K562 (cell line): ENCODE measurements at regions not wholly inside any gene's neighbourhood (a gene's known extent, or its start where the extent isn't known, plus 50 kb on each side); places are given as distances from the start of the nearest gene placed in this dataset.

Experiments
- ATAC-seq: fragments of 200-7000 bp; cut with Tn5 transposase; 3 replicates; pipeline ENCODE4 v1.9.1; 2020; ENCODE audit warnings: moderate library complexity
- BruUV-seq: library from RNA; stranded (reverse); fragments of 400-500 nt; replicated peaks from 2 replicates; lab custom pipeline; 2021; lab: Mats Ljungman, UMichigan
- CTCF ChIA-PET: fragments of 300-600 bp; formaldehyde crosslinking; extraction: SDS; loops from one replicate; lab custom pipeline; 2021; ENCODE audit warnings: low intra/inter-chr PET ratio; lab: Yijun Ruan, JAX
- POLR2A ChIA-PET: fragments of 300-600, 350-650 bp; sonication (Branson Sonifier 250); formaldehyde crosslinking; extraction: SDS; loops from one replicate; lab custom pipeline; 2021; ENCODE audit warnings: antibody characterized with exemption, inconsistent platforms; lab: Yijun Ruan, JAX
- DNase-seq, 4 experiments: peaks; one replicate each; pipeline versions ENCODE4 v3.0.0 to v3.0.0-alpha.2; 2011 to 2018; ENCODE audit warnings: low spot score in 3 of 4, mixed read lengths in 3 of 4; ENCODE audit errors: extremely low read depth in 1 of 4
- FAIRE-seq: peaks from 2 replicates; lab custom pipeline; 2011; peaks lifted over from hg19 to GRCh38; lab: Jason Lieb, UNC
- H2AFZ ChIP-seq: 2 replicates; pipeline ENCODE4 v1.6.0; 2011; ENCODE audit warnings: low read depth, low read length, control low read depth, inconsistent platforms
- H3K27ac ChIP-seq: fragments of 200-600 bp; 3 replicates; pipeline ENCODE4 v1.8.0; 2011; ENCODE audit warnings: low read depth, mild to moderate bottlenecking, control low read depth, inconsistent platforms, low read length, moderate library complexity, mixed read lengths; ENCODE audit errors: extremely low read depth
- H3K27me3 ChIP-seq, 2 experiments: fragments of 300-600 bp in 1 of 2; 2 replicates in 1 of 2; 3 replicates in 1 of 2; pipeline versions ENCODE4 v1.6.0 to v1.8.0; 2011; ENCODE audit warnings: inconsistent platforms in 2 of 2, low read length in 2 of 2, mild to moderate bottlenecking in 1 of 2, mixed read lengths in 1 of 2, moderate library complexity in 1 of 2; ENCODE audit not compliant: control insufficient read depth in 2 of 2, insufficient read depth in 2 of 2
- H3K36me3 ChIP-seq: fragments of 300-600 bp; 3 replicates; pipeline ENCODE4 v1.8.0; 2011; ENCODE audit warnings: mild to moderate bottlenecking, low read length, inconsistent platforms; ENCODE audit not compliant: control insufficient read depth, insufficient read depth
- H3K4me1 ChIP-seq, 2 experiments: fragments of 200-600 bp in 1 of 2; replicated peaks in 1 of 2; 2 replicates in 1 of 2; 3 replicates in 1 of 2; pipeline versions ENCODE4 v1.5.1 to v1.8.0; 2011; ENCODE audit warnings: inconsistent platforms in 2 of 2, low read length in 2 of 2, mild to moderate bottlenecking in 1 of 2, mixed read lengths in 1 of 2, moderate library complexity in 1 of 2; ENCODE audit not compliant: control insufficient read depth in 2 of 2, insufficient read depth in 2 of 2
- H3K4me2 ChIP-seq: 2 replicates; pipeline ENCODE4 v1.6.1; 2011; ENCODE audit warnings: low read length, control low read depth, inconsistent platforms, mixed read lengths; ENCODE audit not compliant: insufficient read depth
- H3K4me3 ChIP-seq: fragments of 200-600 bp; sonication (generic), shearing (Covaris generic); 2 replicates; pipeline ENCODE4 v1.5.1; 2016; ENCODE audit warnings: control low read depth, inconsistent platforms
- H3K79me2 ChIP-seq: fragments of 200-600 bp; 3 replicates; pipeline ENCODE4 v1.8.0; 2011; ENCODE audit warnings: low read length, inconsistent platforms; ENCODE audit not compliant: control insufficient read depth, insufficient read depth
- H3K9ac ChIP-seq, 2 experiments: 2 replicates each; pipeline versions ENCODE4 v1.6.0 to v1.6.1; 2011; ENCODE audit warnings: low read depth in 2 of 2, low read length in 2 of 2, control low read depth in 1 of 2, inconsistent platforms in 1 of 2, mild to moderate bottlenecking in 1 of 2, mixed read lengths in 1 of 2; ENCODE audit not compliant: insufficient read depth in 1 of 2
- H3K9me1 ChIP-seq: one replicate; pipeline ENCODE4 v1.6.0; 2011; ENCODE audit warnings: inconsistent platforms, mild to moderate bottlenecking, low read length, moderate library complexity; ENCODE audit not compliant: control insufficient read depth, insufficient read depth
- H3K9me3 ChIP-seq: replicated peaks from 2 replicates; pipeline ENCODE4 v1.5.1; 2011; ENCODE audit warnings: low read depth, low read length, inconsistent platforms; ENCODE audit not compliant: control insufficient read depth, insufficient read depth
- H4K20me1 ChIP-seq: replicated peaks from 2 replicates; pipeline ENCODE4 v1.6.1; 2011; ENCODE audit warnings: low read length, inconsistent platforms, mixed read lengths; ENCODE audit not compliant: control insufficient read depth, insufficient read depth
- CBX8 ChIP-seq: fragments of 200-600 bp; sonication (generic); IDR thresholded peaks from 2 replicates; pipeline ENCODE4 v1.6.1; 2012; ENCODE audit warnings: borderline replicate concordance, mixed run types, low read depth, mild to moderate bottlenecking, moderate library complexity, mixed read lengths, low read length, control low read depth, inconsistent platforms; ENCODE audit not compliant: poor library complexity, severe bottlenecking; ENCODE audit errors: extremely low read depth
- CEBPG ChIP-seq, 3 experiments: fragments of 200-800 bp in 1 of 3; sonication (Bioruptor generic) in 1 of 3; sonication (generic) in 1 of 3; formaldehyde crosslinking in 1 of 3; IDR thresholded peaks in 2 of 3; conservative IDR thresholded peaks in 1 of 3; 2 replicates each; pipeline versions ENCODE4 v1.6.1 to v1.8.0; 2016 to 2022; ENCODE audit warnings: missing compliant biosample characterization in 2 of 3, missing genetic modification characterization in 2 of 3, mild to moderate bottlenecking in 1 of 3, missing genetic modification reagents in 1 of 3
- FIP1L1 ChIP-seq: fragments of 200-400 bp; formaldehyde crosslinking; IDR thresholded peaks from 2 replicates; pipeline ENCODE4 v1.6.1; 2018; ENCODE audit warnings: mild to moderate bottlenecking, low read depth, low read length; ENCODE audit not compliant: poor library complexity, severe bottlenecking
- HDGF ChIP-seq: fragments of 450-650 bp; IDR thresholded peaks from 2 replicates; pipeline ENCODE4 v1.6.1; 2016
- MYC ChIP-seq, 2 experiments: fragments of 250-450 bp in 1 of 2; sonication (Bioruptor Pico) in 1 of 2; IDR thresholded peaks; 2 replicates each; pipeline versions ENCODE4 v1.5.1 to v1.6.1; 2012 to 2021; ENCODE audit warnings: low read depth in 2 of 2, borderline replicate concordance in 1 of 2, improper control_type of control experiment in 1 of 2, low read length in 1 of 2, mild to moderate bottlenecking in 1 of 2, moderate library complexity in 1 of 2
- NR2C2 ChIP-seq, 2 experiments: fragments of 200-800 bp in 1 of 2; sonication (Bioruptor generic) in 1 of 2; sonication (generic) in 1 of 2; formaldehyde crosslinking in 1 of 2; IDR thresholded peaks; 2 replicates each; pipeline versions ENCODE4 v1.6.1 to v1.8.0; 2016 to 2022; ENCODE audit warnings: mild to moderate bottlenecking in 1 of 2, missing compliant biosample characterization in 1 of 2, missing genetic modification characterization in 1 of 2, missing genetic modification reagents in 1 of 2
- NR4A1 ChIP-seq, 2 experiments: fragments of 250-450 bp in 1 of 2; fragments of 450-650 bp in 1 of 2; sonication (Bioruptor Pico) in 1 of 2; IDR thresholded peaks; 2 replicates each; pipeline versions ENCODE4 v1.4.0 to v1.6.1; 2016 to 2020; ENCODE audit warnings: mild to moderate bottlenecking in 2 of 2, missing compliant biosample characterization in 1 of 2, missing genetic modification characterization in 1 of 2, moderate library complexity in 1 of 2
- PTBP1 ChIP-seq: fragments of 200-400 bp; formaldehyde crosslinking; IDR thresholded peaks from 2 replicates; pipeline ENCODE4 v1.6.1; 2017; ENCODE audit warnings: low read depth, low read length
- U2AF1 ChIP-seq: fragments of 200-400 bp; formaldehyde crosslinking; optimal IDR thresholded peaks from 2 replicates; pipeline ENCODE3; 2017; ENCODE audit warnings: mild to moderate bottlenecking, low read depth, low read length, moderate library complexity
- ZNF174 ChIP-seq: fragments of 250-450 bp; sonication (Bioruptor Pico); IDR thresholded peaks from 2 replicates; pipeline ENCODE4 v1.4.0; 2020; ENCODE audit warnings: mild to moderate bottlenecking
- ZNF212 ChIP-seq: fragments of 450-650 bp; formaldehyde crosslinking; IDR thresholded peaks from 2 replicates; pipeline ENCODE4 v1.4.0; 2020; ENCODE audit warnings: mild to moderate bottlenecking
- ZNF431 ChIP-seq: sonication (generic); formaldehyde crosslinking; IDR thresholded peaks from 2 replicates; pipeline ENCODE4 v1.8.0; 2022; ENCODE audit warnings: mild to moderate bottlenecking, missing genetic modification reagents
- WGBS: fragments of 100-300 bp; shearing (Covaris generic); methylation state at CpG from one replicate; pipeline ENCODE4 v1.1.6; 2016; ENCODE audit warnings: low coverage, mixed read lengths; ENCODE audit not compliant: insufficient coverage; ENCODE audit errors: missing lambda C conversion rate; 5-methylcytosine and 5-hydroxymethylcytosine counted together
- in situ Hi-C: fragments of 300-500 bp; cut with MboI; formaldehyde crosslinking; loops from 4 replicates; pipeline ENCODE4 v1.15.0; 2018; ENCODE audit warnings: inconsistent platforms, mixed read lengths
- intact Hi-C: fragments of 100-400 bp; cut with micrococcal nuclease; formaldehyde crosslinking; loops from 2 replicates; pipeline ENCODE4 v1.14.2; 2022
- TF ChIP-seq, protein P1 (sequence below): fragments of 450-650 bp; formaldehyde crosslinking; IDR thresholded peaks from 2 replicates; pipeline ENCODE4 v1.4.0; 2020; ENCODE audit warnings: mild to moderate bottlenecking, moderate library complexity

DNA sequence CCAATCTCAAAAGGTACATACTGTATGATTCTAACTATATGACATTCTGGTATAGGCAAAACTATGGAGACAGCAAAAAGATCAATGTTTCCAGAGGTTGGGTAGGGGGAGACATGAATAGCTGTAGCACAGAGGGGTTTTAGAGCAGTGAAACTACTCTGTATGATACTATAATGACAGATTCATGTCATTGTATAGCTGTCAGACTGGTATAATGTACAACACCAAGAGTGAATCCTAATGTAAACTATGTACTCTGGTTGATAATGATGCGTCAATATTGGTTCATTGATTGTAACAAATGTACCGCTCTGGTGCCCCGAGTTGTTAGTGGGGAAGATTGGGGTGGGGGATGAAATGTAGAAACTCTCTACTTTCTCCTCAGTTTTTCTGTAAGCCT, 172.4 kb upstream of the SPOPL start:
- CTCF ChIA-PET: no interaction called here
- POLR2A ChIA-PET: no interaction called here
- BruUV-seq: no TSS peak
- Histone ChIP-seq H4K20me1 (no peaks in the 10 kb centered on the region), H2AFZ (no peak overlapping the region), H3K9me1 (no peaks in the 10 kb centered on the region), H3K27me3 (no peaks in the 10 kb centered on the region), H3K9me3 (no peaks in the 10 kb centered on the region), H3K9ac (no peak overlapping the region), H3K4me3 (no peak overlapping the region), H3K27ac (no peak overlapping the region), H3K4me2 (no peak overlapping the region), H3K79me2 (no peaks in the 10 kb centered on the region), H3K4me1 (no peaks in the 10 kb centered on the region), H3K36me3 (no peaks in the 10 kb centered on the region)
- intact Hi-C loops (no loop called here), in situ Hi-C loops (no loop called here)
- no peak for DNase-seq
- no peak for ATAC-seq
- TF ChIP-seq U2AF1: no peak
- no peak for TF ChIP-seq NR2C2 (CRISPR knock-in tag; IDR thresholded peaks at IDR 0.05)
- no peak for TF ChIP-seq NR2C2 (tag; IDR thresholded peaks at IDR 0.05)
- TF ChIP-seq CEBPG (CRISPR knock-in tag; IDR thresholded peaks at IDR 0.05): no peak
- no peak for TF ChIP-seq CEBPG (tag; conservative IDR thresholded peaks at IDR 0.05 in 1 of 2, IDR thresholded peaks at IDR 0.05 in 1 of 2)
- no peak for TF ChIP-seq CBX8
- 24% methylated on average over 3 of the region's 3 CpGs for WGBS
- FAIRE-seq: no peak

DNA sequence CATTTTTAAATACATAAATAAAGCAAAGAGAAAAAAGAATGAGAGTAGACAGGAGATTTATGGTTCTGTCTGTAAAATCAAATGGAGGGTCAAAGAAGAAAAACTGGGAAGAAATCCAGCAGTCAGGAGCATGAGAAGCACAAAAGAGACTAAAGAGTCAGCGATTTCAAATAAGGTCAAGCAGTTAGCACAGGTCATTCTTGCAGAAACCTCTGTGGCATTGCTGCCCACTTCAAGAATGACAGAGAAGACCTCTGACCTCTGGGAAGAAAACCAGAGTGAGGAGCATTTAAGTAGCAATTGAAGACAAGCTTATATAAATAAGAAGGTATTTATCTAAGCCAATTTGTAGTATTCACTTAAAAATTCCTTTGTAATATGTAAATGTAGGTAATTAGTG, 172.0 kb upstream of the SPOPL start:
- Histone ChIP-seq H4K20me1 (no peaks in the 10 kb centered on the region), H3K4me2 (no peak overlapping the region), H3K9ac (no peak overlapping the region), H3K9me3 (no peaks in the 10 kb centered on the region), H3K27ac (no peak overlapping the region), H3K27me3 (no peaks in the 10 kb centered on the region), H3K4me1 (no peaks in the 10 kb centered on the region), H2AFZ (no peak overlapping the region), H3K79me2 (no peaks in the 10 kb centered on the region), H3K9me1 (no peaks in the 10 kb centered on the region), H3K4me3 (no peak overlapping the region), H3K36me3 (no peaks in the 10 kb centered on the region)
- ChIA-PET CTCF (no interaction called here), POLR2A (no interaction called here)
- FAIRE-seq (no peak), DNase-seq (no peak), ATAC-seq (no peak)
- intact Hi-C loops (no loop called here), in situ Hi-C loops (no loop called here)
- no peak for TF ChIP-seq ZNF174 (CRISPR knock-in tag)
- TF ChIP-seq, protein P1, sequence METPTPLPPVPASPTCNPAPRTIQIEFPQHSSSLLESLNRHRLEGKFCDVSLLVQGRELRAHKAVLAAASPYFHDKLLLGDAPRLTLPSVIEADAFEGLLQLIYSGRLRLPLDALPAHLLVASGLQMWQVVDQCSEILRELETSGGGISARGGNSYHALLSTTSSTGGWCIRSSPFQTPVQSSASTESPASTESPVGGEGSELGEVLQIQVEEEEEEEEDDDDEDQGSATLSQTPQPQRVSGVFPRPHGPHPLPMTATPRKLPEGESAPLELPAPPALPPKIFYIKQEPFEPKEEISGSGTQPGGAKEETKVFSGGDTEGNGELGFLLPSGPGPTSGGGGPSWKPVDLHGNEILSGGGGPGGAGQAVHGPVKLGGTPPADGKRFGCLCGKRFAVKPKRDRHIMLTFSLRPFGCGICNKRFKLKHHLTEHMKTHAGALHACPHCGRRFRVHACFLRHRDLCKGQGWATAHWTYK (CRISPR knock-in tag): no peak
- TF ChIP-seq ZNF212 (CRISPR knock-in tag): no peak
- no peak for TF ChIP-seq PTBP1
- TF ChIP-seq HDGF: no peak
- no peak for TF ChIP-seq FIP1L1
- no peak for TF ChIP-seq MYC (IDR thresholded peaks at IDR 0.05; ENCODE audit: low read depth, low read length)
- TF ChIP-seq MYC (CRISPR knock-in tag; IDR thresholded peaks at IDR 0.05; ENCODE audit: borderline replicate concordance, low read depth): no peak
- TF ChIP-seq ZNF431 (CRISPR knock-in tag): no peak
- no peak for TF ChIP-seq NR4A1 (CRISPR knock-in tag; IDR thresholded peaks at IDR 0.05)
- no peak for TF ChIP-seq NR4A1 (tag; IDR thresholded peaks at IDR 0.05)
- WGBS: 0% methylated on average over 1 of the region's 1 CpG
- BruUV-seq: no TSS peak
